NCI-H1694 (cell line): ENCODE measurements at regions not wholly inside any gene's neighbourhood (a gene's known extent, or its start where the extent isn't known, plus 50 kb on each side); places are given as distances from the start of the nearest gene placed in this dataset.
A peak's percentile ranks its signal among the peaks of the same experiment; 100 is the strongest.
"Not testable (repeated sequence)": the region's sequence is repeated elsewhere in the genome, so short reads cannot be mapped to it uniquely, and the experiment has no call there.

Source experiments
- DNase-seq: peaks from one replicate; lab custom pipeline; 2025; lab: John Stamatoyannopoulos, UW

- no peak for DNase-seq
Observed at GRCh38 chr11:11220786-11221185, 132.3 kb downstream of the CSNK2A3 start.

GRCh38 chr11:11218629-11218986, 134.4 kb downstream of the CSNK2A3 start:
- no peak for DNase-seq

- DNase-seq = no peak
Observed at GRCh38 chr11:11217929-11218628, 135.0 kb downstream of the CSNK2A3 start.

- no peak for DNase-seq
Observed at GRCh38 chr11:11217289-11217928, 135.6 kb downstream of the CSNK2A3 start.

- DNase-seq = no peak
Observed at GRCh38 chr11:11215944-11216343, 137.1 kb downstream of the CSNK2A3 start.

GRCh38 chr11:11215058-11215815, 137.8 kb downstream of the CSNK2A3 start:
- DNase-seq = no peak

- DNase-seq = no peak
Observed at GRCh38 chr11:11213117-11213516, 139.9 kb downstream of the CSNK2A3 start.

- DNase-seq = peak; percentile 10
Observed at GRCh38 chr11:11211888-11212287, 141.2 kb downstream of the CSNK2A3 start.

GRCh38 chr11:11211186-11211585, 141.9 kb downstream of the CSNK2A3 start:
- DNase-seq = peak; percentile 19

GRCh38 chr11:11210446-11210845, 142.6 kb downstream of the CSNK2A3 start:
- DNase-seq = no peak

- DNase-seq = no peak
Observed at GRCh38 chr11:11209967-11210366, 143.1 kb downstream of the CSNK2A3 start.

GRCh38 chr11:11208994-11209393, 144.1 kb downstream of the CSNK2A3 start:
- no peak for DNase-seq

GRCh38 chr11:11207428-11207827, 145.6 kb downstream of the CSNK2A3 start:
- DNase-seq = no peak

GRCh38 chr11:11206484-11206883, 146.6 kb downstream of the CSNK2A3 start:
- no peak for DNase-seq

- DNase-seq = no peak
Observed at GRCh38 chr11:11202885-11203284, 150.2 kb downstream of the CSNK2A3 start.

- not testable (repeated sequence) for DNase-seq
Observed at GRCh38 chr11:11201302-11201701, 151.7 kb downstream of the CSNK2A3 start.

- DNase-seq = no peak
Observed at GRCh38 chr11:11192541-11192940, 160.5 kb downstream of the CSNK2A3 start.

- no peak for DNase-seq
Observed at GRCh38 chr11:11189506-11189905, 163.5 kb downstream of the CSNK2A3 start.

GRCh38 chr11:11186249-11186648, 166.8 kb downstream of the CSNK2A3 start:
- DNase-seq = no peak

GRCh38 chr11:11182261-11182660, 170.8 kb downstream of the CSNK2A3 start:
- no peak for DNase-seq

GRCh38 chr11:11178671-11179638, 174.1 kb downstream of the CSNK2A3 start:
- no peak for DNase-seq
